Small intestine (tissue), 7 donors: ENCODE measurements at regions not wholly inside any gene's neighbourhood (a gene's known extent, or its start where the extent isn't known, plus 50 kb on each side); places are given as distances from the start of the nearest gene placed in this dataset.

Experiments used
- DNase-seq, 2 donors: peaks; one replicate each; pipeline versions ENCODE4 v3.0.0 to v3.0.0-alpha.2; 2013
- FAIRE-seq: peaks from 2 replicates; lab custom pipeline; 2012; peaks lifted over from hg19 to GRCh38; lab: Jason Lieb, UNC
- H3K27ac ChIP-seq, 3 donors: one replicate each; pipeline ENCODE4 v1.5.1; 2013; ENCODE audit warnings: low read length in 2 of 3, mild to moderate bottlenecking in 2 of 3, control low read depth in 1 of 3, inconsistent platforms in 1 of 3, low read depth in 1 of 3, moderate library complexity in 1 of 3
- H3K27me3 ChIP-seq, 3 donors: one replicate each; pipeline ENCODE4 v1.6.1; 2013; ENCODE audit warnings: low read length in 3 of 3, inconsistent platforms in 1 of 3; ENCODE audit not compliant: control insufficient read depth in 3 of 3, insufficient read depth in 3 of 3
- H3K36me3 ChIP-seq, 3 donors: one replicate each; pipeline ENCODE4 v1.6.1; 2013; ENCODE audit warnings: low read length in 3 of 3, inconsistent platforms in 1 of 3, low read depth in 1 of 3, mild to moderate bottlenecking in 1 of 3, moderate library complexity in 1 of 3; ENCODE audit not compliant: control insufficient read depth in 3 of 3, insufficient read depth in 2 of 3
- H3K4me1 ChIP-seq, 3 donors: one replicate each; pipeline ENCODE4 v1.6.1; 2013; ENCODE audit warnings: low read length in 2 of 3, inconsistent platforms in 1 of 3, low read depth in 1 of 3, mild to moderate bottlenecking in 1 of 3, moderate library complexity in 1 of 3; ENCODE audit not compliant: control insufficient read depth in 3 of 3, insufficient read depth in 2 of 3
- H3K4me3 ChIP-seq, 3 donors: one replicate each; pipeline ENCODE4 v1.5.1; 2013; ENCODE audit warnings: low read length in 3 of 3, control low read depth in 1 of 3, inconsistent platforms in 1 of 3, low read depth in 1 of 3, mild to moderate bottlenecking in 1 of 3, moderate library complexity in 1 of 3
- H3K9me3 ChIP-seq, 2 donors: one replicate each; pipeline ENCODE4 v1.6.1; 2013; ENCODE audit warnings: low read depth in 1 of 2, low read length in 1 of 2; ENCODE audit not compliant: control insufficient read depth in 2 of 2, insufficient read depth in 1 of 2
- WGBS, 3 donors: extraction: QIAGEN DNeasy Blood & Tissue Kit; methylation state at CpG; one replicate each; pipeline ENCODE4 v1.1.7; 2013; 5-methylcytosine and 5-hydroxymethylcytosine counted together
- donor health status: healthy with polysubstance abuse.
- donor health status: control.
- donor health status: control.
- donor health status: Bipolar disorder and iron deficiency.
- donor health status: healthy.

DNA sequence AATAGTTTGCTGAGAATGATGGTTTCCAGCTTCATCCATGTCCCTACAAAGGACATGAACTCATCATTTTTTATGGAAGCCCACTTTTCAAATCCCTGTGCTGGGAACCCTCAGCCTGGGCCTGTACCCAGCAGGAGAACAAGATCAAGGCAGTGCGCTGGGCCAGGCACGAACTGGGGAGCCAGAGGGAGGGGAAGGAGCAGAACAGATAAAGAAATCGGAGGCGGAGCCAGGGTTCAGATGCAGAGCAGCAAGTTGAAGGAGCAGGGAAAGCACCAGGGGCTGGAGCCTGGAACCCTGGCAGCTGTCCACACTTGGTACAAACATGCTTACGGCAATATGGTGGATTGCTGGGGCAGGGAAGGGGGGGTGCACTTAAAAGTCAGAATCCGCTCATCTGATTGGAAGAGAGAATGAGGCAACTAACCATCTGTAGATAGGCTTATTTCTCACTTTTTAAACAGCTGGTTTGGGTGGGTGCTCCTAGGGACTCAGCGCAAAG is 107.5 kb downstream of the NOG start:
- peaks cover 0 to 5% (median 3%) of the 10 kb centered on the region in 3 donors for H3K27me3 ChIP-seq
- H3K36me3 ChIP-seq = no peaks in the 10 kb centered on the region
- FAIRE-seq (no peak), DNase-seq (no peak)
- no peak overlapping the region for H3K4me3 ChIP-seq
- no peak overlapping the region for H3K27ac ChIP-seq
- WGBS, 3 donors = 51 to 73% (median 61%) methylated on average over 7 of the region's 7 CpGs
- no peaks in the 10 kb centered on the region for H3K9me3 ChIP-seq
- no peaks in the 10 kb centered on the region for H3K4me1 ChIP-seq

DNA sequence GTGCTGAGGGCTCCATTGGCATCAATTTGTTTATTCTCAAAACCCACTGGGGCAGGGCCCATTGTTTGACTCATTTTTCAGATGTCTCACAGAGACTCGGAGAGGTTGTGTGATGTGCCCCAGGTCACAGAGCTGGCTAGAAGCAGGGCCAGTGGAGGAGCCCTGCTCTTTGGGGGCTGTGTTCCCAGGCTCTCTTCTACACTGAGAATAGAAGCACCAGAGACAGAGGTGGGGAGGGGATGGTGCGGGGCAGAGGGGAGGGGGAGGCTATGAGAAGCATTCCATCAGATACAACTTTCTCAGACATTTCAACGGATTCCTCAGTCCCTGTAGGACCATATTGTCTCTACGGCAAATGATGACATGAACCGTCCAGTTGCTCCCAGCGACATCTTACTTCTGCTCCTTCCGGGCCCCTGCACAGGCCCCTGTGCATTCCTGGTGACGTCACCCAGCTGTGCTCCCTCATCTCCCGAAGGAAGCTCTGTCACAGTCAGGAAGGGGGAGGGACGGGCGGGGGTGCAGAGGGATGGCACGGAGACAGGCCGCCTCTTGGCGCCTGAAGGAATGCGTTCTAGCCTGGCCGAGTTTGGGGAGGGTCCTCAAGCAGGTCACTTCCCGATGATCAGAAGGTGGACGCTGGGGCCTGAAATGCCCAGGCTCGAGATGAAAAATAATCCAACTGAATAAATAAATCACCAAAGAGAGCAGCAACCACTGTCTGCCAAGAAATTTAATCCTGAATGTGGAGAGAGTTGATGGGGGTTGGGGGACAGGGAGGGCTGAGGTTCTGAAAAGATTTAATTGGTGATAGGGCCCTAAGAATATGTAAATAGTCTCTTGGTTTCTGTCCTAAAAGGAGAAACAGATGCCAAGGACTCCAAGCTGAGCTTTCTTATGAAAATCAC is 114.1 kb downstream of the NOG start:
- FAIRE-seq = no peak

DNA sequence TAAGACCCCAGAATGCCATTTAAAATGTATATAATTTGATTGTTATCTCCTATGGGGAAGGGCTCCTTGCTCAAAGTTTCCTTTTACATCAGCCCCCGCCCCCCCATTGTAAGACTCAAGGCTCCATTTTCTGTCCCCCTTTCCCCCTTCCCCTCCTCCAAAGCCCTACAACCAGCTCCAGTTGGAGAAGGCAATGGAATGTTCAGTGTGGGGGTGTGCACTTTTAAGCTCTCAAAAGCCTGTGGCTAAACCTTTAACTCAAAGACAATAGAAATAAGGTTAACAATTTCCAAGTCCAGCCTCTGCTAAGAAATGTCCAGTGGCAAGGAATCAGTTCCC is 114.7 kb downstream of the NOG start:
- Histone ChIP-seq H3K27me3 (peaks cover 0 to 4% (median 0%) of the 10 kb centered on the region in 3 donors), H3K4me1 (no peaks in the 10 kb centered on the region), H3K9me3 (no peaks in the 10 kb centered on the region), H3K4me3 (no peak overlapping the region), H3K36me3 (no peaks in the 10 kb centered on the region), H3K27ac (peak overlapping the region in 1 of 3 donors; percentile 11)
- FAIRE-seq (no peak), DNase-seq (no peak)
- 50 to 62% (median 50%) methylated on average over 1 of the region's 1 CpG for WGBS, 3 donors

More for the DNA sequence above, 114.1 kb downstream of the NOG start:
- no peaks in the 10 kb centered on the region for H3K4me1 ChIP-seq
- H3K27me3 ChIP-seq = peaks cover 0 to 4% (median 0%) of the 10 kb centered on the region in 3 donors
- peak in 1 of 2 donors; percentile 17 for DNase-seq
- no peak overlapping the region for H3K4me3 ChIP-seq
- 53 to 65% (median 65%) methylated on average over 19 of the region's 19 CpGs for WGBS, 3 donors
- H3K9me3 ChIP-seq = no peaks in the 10 kb centered on the region
- H3K27ac ChIP-seq = peak overlapping the region in 1 of 3 donors; percentile 11
- no peaks in the 10 kb centered on the region for H3K36me3 ChIP-seq

DNA sequence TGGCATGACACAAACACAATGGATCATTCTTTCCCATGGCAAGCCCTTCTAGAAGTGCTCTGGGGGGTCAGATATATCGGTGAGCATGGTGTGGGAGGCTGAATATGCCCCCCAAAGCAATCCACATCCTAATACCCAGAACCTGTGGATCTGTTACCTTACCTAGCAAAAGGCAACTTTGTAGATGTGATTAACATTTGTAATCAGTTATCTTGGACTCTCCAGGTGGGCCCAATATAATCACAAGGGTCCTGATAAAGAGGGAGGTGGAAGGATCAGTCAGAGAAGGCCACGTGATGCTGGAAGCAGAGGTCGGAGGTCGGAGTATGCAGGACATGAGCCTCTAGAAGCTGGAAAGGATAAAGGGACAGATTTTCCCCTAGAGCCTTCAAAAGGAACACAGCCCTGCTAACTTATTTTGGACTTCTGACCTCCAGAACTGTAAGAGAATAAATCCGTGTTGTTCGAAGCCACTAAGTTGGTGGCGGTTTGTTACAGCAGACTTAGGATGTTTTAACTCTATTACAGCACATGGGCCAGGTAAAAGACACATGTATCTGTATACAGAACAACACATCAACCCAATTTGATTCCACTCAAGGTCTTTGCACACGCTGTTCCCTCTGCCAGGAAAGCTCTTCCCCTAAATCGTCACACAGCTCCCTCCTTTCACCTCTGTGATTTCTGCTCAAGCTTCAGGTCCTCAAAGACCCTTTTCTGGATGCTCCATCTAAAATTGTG is 115.3 kb downstream of the NOG start:
- no peaks in the 10 kb centered on the region for H3K36me3 ChIP-seq
- FAIRE-seq (no peak), DNase-seq (no peak)
- H3K9me3 ChIP-seq = no peaks in the 10 kb centered on the region
- no peaks in the 10 kb centered on the region for H3K4me1 ChIP-seq
- no peak overlapping the region for H3K27ac ChIP-seq
- H3K27me3 ChIP-seq = peaks cover 0 to 4% (median 0%) of the 10 kb centered on the region in 3 donors
- no peak overlapping the region for H3K4me3 ChIP-seq
- 53 to 71% (median 54%) methylated on average over 9 of the region's 9 CpGs for WGBS, 3 donors

DNA sequence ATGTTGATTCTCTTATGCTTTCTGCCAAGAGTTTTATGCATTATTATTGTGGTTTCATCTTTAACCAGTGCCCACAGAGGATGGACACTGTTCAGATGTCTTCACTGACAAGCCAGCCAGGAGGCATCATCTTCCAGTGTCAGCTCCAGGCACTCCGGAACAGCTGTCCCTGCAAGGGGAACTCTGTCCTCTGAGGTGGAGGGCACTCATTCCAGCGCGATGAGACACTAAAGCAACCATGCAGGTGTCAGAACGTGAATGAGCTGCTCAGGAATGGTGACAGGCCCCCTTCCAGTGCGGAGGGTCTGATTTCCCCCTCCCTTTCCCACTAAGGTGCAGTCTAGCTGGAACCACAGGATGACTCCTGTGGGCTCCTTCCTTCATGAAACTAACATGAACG is 117.5 kb downstream of the NOG start:
- H3K4me3 ChIP-seq = no peak overlapping the region
- WGBS, 3 donors = 75 to 84% (median 77%) methylated on average over 6 of the region's 6 CpGs
- H3K27me3 ChIP-seq = peaks cover 0 to 4% (median 0%) of the 10 kb centered on the region in 3 donors
- no peaks in the 10 kb centered on the region for H3K9me3 ChIP-seq
- FAIRE-seq = no peak
- DNase-seq = no peak
- no peaks in the 10 kb centered on the region for H3K36me3 ChIP-seq
- H3K27ac ChIP-seq = no peak overlapping the region
- H3K4me1 ChIP-seq = no peaks in the 10 kb centered on the region

DNA sequence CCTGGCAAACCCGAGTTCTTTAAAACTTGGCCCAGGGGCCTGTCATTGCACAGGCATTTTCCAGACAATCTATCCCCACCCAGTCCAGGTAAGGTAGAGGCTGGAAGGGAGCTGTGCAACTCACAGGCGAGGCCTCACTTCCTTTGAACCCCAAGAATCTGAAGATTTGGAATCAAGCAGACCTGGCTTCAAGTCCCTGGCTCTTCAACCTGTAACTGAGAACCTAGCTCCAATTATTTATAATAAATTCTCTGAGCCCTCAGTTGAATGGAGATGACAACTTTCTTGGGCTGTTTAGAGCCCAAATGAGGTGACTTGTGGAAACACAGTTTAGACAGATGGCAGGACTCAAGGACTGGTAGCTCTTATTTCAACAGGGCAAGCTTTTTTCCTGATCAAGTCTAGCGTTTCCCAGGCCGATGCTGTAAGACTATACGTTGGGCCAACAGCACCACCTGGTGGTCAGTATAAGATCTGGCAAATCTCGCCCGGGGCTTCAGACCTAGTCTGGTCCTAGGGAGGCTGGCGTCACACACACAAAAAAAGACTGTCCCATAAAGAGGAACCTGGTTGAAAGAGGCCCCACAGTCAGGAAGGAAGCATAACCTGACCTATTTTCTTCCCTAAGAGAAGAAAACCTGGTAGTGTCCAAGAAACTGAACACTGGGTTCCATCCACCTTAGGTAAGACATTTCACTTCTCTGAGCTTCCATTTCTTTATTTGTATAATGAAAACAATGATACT is 117.9 kb downstream of the C17orf67 start:
- Histone ChIP-seq H3K9me3 (no peaks in the 10 kb centered on the region), H3K27me3 (peaks cover 0 to 2% (median 0%) of the 10 kb centered on the region in 3 donors), H3K27ac (no peak overlapping the region), H3K4me1 (no peaks in the 10 kb centered on the region), H3K4me3 (no peak overlapping the region), H3K36me3 (no peaks in the 10 kb centered on the region)
- DNase-seq (peak; percentile 75 to 78), FAIRE-seq (no peak)
- WGBS, 3 donors = 16 to 19% (median 17%) methylated on average over 8 of the region's 8 CpGs

- DNase-seq = no peak
- 88 to 89% (median 89%) methylated on average over 4 of the region's 4 CpGs for WGBS, 3 donors
- Histone ChIP-seq H3K27ac (no peak overlapping the region), H3K27me3 (no peaks in the 10 kb centered on the region), H3K4me1 (no peaks in the 10 kb centered on the region), H3K9me3 (no peaks in the 10 kb centered on the region), H3K4me3 (no peak overlapping the region), H3K36me3 (no peaks in the 10 kb centered on the region)
- no peak for FAIRE-seq
Observed at GRCh38 chr17:56717471-56717870, 116.2 kb downstream of the C17orf67 start.

GRCh38 chr17:56718515-56718914 is 115.2 kb downstream of the C17orf67 start:
- no peak for FAIRE-seq

More at GRCh38 chr17:56718515-56718914, 115.2 kb downstream of the C17orf67 start:
- 52 to 58% (median 53%) methylated on average over 4 of the region's 4 CpGs for WGBS, 3 donors
- H3K9me3 ChIP-seq = no peaks in the 10 kb centered on the region
- no peaks in the 10 kb centered on the region for H3K36me3 ChIP-seq
- H3K27ac ChIP-seq = no peak overlapping the region
- H3K4me1 ChIP-seq = no peaks in the 10 kb centered on the region
- H3K4me3 ChIP-seq = no peak overlapping the region
- DNase-seq = no peak
- H3K27me3 ChIP-seq = peaks cover 0 to under 1% (median 0%) of the 10 kb centered on the region in 3 donors
